Inflammatory macrophage treated with lipopolysaccharide for 1 hour (primary cell): ENCODE measurements at regions not wholly inside any gene's neighbourhood (a gene's known extent, or its start where the extent isn't known, plus 50 kb on each side); places are given as distances from the start of the nearest gene placed in this dataset.

ENCODE experiments used
- DNase-seq, 2 donors: peaks; one replicate each; pipeline ENCODE4 v3.0.0-alpha.2; 2020 to 2022

DNA sequence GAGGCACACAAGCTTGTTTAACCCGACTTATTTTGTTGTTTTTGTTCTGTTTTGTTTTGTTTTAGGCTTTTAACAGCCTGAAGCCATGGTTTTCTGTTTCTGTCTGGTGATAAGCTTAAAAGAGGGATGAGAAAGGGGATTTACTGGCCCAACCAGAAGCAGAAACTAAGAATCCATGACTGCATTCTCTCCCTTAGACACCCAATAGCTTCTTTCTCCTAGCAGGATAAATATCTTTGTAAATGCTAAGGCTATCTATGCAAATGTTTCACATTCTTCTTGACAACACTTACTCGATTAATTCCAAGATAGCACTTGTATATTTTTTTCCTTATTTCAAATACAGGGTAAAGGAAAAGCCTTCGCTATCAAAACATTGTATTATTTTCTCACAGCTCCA is 53.7 kb upstream of the SMAD1 start:
- DNase-seq: no peak

DNA sequence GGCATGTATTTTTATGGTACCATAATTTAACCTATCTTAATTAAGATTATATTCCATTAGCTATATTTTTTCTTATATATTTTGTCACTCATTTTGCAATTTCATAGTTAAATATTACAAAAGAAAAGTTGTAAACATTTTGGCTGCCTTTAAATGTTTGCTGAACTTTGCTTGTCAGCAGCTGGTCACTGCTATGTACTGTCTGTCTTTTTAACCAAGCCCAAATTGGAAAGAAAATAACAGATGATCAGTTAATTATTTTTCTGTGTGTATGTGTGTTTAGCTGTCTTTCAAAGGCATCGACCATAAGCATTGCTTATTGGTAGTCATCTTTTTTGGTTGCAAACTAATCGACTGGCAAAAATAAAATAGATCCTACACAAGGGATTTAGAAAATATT is 54.4 kb upstream of the SMAD1 start:
- no peak for DNase-seq

DNA sequence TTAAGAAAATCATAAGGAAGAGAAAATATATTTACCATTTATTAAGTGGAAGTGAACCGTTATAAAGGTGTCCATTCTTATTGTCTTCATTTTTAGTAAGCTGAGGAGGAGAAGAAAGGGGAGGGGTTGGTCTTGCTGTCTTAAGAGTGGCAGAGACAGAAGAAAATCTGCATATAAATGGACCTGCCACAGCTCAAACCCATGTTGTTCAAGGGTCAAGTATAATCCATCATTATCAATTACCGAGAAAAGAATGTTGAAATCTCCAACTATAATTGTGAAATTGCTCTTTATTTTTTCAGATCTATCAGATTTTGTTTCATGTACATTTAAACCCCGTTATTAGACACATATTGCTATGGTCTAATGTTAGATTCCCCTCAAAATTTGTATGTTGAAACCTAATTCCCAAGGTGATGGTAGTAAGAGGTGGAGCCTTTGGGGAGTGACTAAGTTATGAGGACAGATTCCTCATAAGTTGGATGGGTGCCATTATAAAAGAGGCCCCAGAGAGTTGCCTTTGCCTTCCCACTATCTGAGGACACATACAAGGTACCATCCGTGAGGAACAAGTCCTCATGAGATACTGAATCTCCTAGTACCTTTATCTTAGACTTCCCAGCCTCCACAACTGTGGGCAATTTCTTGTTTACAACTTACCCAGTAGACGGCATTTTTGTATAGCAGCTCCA is 58.5 kb upstream of the SMAD1 start:
- no peak for DNase-seq

DNA sequence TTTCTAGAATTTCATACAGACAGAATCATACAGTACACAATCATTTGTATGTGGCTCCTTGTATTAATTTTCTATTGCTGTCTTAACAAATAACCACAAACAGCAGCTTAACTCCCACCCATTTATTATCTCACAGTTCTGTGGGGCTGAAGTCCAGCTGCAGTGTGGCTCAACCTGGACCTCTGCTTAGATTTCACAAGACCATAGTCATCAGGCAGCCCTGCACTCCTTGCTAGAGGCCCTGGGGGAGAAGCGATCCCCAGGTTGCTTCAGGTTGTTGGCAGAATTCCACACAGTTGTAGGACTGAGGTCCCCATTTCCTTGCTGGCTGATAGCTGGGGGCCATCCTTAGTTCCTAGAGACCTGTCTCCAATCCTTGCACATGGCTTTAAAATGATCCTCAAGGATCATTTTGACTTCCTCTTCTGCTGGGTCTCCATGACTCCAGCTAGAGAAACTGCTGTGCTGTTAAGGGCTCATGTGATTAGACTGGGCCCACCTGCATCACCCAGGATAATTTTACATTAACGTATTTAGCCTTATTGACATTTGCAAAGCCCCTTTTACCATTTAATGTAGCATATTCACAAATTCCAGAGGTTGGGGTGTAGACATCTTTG is 60.9 kb upstream of the SMAD1 start:
- no peak for DNase-seq

DNA sequence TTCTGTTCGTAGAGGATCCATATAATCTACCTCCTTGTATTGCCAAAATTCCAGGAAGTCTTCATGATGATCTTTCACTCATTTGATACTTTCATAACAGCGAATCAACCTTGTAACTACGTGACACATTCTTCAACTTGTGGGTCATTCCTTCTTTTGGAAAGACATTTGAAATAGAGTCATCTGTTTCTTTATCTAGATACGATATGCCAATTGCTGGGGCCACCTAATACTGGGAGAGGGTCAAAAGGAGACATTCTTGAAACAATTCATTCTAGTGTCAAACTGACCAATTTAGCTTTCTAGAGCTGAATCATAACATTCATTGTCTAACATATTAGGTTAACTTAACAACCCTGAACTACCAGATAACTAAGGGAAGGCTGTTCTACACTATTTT is 62.9 kb upstream of the SMAD1 start:
- DNase-seq: no peak

DNA sequence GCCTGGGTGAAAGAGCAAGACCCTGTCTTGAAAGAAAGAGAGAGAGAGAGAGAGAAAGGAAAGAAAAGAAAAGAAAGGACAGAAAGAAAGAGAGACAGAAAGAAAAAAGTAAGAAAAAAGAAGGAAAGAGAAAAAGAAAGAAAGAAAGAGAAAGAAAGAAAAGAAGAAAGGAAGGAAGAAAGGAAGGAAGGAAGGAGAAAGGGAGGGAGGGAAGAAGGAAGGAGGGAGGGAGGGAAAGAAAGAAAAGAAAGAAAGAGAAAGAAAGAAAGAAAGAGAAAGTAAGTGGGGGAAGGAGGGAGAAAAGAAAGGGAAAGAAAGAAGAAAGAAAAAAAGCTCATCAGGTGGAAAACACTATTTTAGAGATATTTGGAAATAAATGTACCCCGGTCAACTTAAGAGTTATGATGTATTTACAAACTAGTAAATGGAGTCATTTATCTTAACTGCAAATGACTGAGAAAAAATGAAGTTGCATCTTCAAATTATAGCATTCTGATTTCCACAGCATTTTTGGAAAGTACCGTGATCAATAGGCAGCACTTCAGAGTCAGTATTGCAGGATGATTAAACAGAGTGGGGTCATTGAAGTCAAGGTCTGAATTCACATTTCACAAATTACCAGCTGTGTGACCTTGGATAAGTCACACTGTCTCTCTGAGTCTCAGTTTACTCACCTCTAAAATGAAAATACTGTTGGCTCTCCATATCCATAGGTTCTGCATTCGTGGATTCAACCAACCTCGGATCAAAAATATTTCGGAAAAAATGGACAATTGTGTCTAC is 64.1 kb upstream of the SMAD1 start:
- no peak for DNase-seq

DNA sequence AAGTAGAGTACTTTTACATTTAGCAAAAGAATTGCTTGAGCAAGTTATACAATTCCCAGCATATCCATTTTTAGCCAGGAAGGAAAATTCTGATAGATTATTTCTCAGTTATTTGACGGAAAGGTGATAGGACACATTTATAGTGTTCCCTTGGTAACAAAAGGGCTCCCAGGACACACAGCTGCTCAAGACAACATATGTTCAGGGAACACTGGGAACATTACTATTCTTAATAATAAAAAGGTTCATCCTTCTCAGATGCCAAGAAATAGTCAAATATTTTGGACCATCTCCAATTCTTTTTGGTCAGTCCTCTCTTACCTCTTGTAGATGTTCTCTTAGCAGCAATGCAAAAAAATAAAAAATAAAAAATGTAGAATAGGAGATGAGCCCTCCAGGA is 66.8 kb upstream of the SMAD1 start:
- DNase-seq: no peak

DNA sequence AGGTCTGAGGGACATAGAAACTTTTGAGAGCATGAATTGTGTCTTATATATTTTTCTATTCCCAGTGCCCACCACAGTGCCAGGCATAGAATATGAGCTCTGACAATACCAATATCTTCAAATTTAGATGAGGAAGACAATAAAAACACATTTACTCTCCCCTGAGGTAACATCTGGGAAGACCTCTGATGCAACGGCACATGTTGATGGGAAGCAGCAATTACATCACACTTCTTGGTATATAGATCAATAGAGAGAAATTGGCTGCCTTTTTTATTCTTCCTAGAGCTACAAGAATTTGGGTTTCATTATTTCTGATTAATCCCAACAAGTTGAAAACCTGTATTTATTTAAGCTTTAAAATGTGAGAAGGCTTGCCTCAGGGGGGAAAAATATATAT is 67.4 kb upstream of the SMAD1 start:
- DNase-seq: no peak

DNA sequence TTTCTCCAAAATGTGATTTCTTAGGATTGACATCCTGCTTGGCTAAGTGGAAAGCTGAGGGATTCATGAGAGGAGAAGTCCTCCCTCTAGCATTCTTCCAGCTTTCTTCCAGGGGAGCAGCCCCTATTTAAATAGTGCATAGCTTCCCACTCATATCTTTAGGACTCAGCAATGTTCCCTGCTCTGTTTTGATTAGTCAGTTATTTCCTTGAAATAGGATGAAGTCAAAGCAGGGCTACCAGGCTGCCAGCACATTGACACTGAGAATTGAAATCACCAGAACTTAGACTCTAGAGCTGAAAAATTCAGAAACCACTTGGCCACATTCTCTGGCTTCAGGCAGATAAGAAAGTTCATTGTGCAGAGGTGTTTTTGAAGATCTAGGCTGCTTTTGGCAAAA is 74.7 kb upstream of the SMAD1 start:
- no peak for DNase-seq

DNA sequence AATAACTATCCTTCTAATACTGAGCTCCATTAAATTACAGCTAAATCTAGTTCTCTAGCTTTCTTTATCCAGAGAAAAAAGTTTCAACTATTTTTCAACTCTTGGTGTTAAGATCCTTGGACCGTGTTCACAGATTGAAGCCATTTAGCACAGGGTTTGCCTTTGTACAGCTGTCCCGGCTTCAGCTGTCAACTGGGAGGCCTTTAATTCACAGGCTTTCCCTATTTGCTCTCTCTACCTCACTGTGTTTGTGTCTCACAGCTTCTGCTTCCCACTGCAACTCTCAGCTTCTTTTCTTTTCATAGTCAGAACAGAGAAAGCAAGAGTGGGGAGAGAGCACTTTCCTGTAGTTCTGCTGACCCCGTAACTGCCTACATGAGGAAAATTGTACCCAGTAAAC is 76.9 kb upstream of the SMAD1 start:
- no peak for DNase-seq

DNA sequence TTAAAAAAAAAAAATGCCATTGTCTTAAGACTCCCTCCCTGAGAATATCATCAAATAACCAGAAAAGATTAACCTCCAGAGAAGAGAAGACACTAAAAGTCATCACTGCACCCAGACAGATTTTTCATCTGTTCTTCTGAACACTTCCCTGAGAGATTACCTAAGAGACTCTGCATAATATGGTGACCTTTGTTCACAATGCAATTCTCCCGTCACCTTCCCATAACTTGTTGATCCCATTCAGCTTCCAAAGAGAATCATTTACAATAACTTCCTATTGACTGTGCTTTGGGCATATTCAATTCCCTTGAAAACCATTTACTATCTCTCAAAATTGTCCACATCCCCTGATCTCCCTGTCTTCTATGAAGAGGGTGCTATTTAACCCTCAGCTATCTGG is 85.1 kb upstream of the SMAD1 start:
- DNase-seq: no peak

DNA sequence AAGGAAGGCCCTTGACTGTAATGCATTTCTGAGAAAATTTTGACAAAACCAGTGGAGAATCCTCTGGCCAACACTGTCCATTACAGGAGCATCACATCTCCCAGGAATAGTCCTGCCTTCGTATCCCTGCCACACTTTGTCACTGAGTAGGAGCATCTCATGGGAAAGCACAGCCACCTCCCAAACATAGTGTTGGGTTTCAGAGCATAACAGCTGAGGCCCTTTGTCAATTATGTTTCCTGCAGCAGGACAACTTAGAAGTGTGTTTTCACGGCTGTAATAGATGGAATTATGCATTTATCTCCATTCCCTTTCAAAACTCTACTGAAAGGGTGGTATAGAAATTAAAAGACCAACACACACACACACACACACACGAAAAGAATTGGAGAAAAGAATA is 91.1 kb upstream of the SMAD1 start:
- no peak for DNase-seq

DNA sequence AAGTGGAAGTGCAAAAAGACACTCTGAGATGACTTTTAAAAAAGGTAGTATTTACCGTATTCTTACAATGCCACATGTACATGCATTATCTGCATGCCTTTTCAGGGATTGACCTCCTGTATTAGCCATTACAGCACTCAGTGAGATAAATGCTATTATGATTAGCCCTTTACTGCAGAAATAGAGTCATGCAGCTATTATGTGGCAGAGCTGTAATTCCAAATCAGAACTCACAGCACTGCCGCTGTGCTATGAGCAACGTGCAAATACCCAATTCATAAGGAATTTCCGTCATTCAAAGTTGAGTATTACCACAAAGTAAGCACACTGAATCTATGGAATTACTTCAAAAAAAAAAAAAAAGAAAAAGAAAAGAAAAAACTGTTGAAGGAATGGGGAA is 92.1 kb upstream of the SMAD1 start:
- DNase-seq: no peak

DNA sequence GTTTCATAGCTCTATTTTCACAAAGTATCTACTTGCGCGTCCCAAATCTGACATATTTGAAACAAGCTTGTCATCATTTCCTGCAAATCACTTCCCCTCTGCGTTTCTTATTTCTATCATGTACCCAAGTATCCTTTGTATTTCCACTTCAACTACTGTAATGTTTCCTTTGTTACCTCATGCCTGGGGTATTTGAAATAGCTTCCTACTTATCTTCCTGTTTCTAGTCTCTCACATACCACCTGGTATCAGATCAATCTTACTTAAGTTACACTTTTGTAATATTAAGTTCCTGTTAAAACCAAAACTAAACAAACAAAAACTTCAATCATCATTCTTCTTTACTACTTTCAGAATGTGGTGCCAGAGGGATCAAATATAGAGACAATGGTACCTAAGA is 93.6 kb upstream of the SMAD1 start:
- no peak for DNase-seq

DNA sequence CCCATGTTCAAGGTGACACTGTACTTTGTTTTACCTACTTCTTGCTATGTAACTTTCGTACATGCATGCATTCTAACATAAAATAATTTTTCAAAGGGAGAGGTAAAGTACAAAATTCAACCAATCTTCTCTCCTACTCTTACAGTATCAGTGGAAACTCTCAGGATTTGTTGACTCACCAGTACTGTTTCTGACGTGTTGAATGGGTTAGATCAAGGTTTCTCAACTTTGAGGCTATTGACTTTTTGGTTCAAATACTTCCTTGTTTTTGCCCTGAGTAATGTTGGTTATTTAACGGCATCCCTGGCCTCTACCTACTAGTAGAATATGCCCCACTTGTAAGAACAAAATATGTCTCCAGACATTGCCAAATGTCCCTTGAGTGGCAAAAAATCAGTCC is 94.6 kb upstream of the SMAD1 start:
- DNase-seq: no peak

DNA sequence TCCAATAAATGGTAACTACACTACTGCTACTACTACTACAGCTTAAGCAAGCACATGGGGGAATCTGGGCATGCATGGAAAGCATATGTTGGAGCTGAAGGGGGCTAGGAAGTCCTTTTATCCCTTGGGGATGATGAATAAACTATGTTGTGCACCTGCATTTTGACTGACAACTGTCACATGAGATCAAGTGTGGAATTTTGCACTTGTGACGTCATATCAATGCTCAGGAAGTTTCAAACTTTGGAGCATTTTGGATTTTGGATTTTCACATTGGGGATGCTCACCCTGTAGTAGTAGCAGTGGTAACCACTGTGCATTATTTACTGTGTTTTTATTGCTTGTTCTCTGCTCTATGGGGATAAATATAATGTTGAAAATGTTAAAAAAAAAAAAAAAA is 100.5 kb upstream of the SMAD1 start:
- DNase-seq: no peak

DNA sequence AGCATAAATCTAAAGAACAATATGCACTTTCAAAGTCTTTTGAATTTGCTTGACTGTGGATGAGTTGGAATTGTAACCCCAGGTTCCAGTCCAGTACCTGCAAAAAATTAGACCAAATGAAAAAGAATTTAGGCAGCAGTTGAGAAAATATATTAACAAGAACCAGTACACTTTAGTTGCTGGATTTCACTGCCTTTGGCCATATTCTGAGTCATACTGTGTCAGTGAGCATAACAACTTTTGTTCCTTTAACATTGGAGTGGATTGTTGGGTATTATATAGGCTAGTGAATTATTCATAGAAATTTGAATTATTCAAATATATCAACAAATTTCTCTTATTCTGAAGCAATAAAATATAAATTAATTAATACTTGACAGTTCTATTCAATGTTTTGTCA is 101.5 kb upstream of the SMAD1 start:
- DNase-seq: no peak

DNA sequence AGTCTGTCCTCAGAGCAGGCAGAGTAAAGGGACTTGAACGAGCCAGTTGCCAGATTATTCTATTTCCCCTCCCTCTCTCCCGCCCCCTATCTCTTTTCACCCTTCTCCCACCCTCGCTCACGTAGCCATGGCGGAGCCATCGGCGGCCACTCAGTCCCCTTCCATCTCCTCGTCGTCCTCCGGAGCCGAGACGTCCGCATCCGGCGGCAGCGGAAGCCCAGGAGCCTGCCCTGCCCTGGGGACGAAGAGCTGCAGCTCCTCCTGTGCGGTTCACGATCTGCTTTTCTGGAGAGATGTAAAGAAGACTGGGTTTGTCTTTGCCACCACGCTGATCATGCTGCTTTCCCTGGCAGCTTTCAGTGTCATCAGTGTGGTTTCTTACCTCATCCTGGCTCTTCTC is 106.2 kb upstream of the SMAD1 start:
- DNase-seq: no peak

DNA sequence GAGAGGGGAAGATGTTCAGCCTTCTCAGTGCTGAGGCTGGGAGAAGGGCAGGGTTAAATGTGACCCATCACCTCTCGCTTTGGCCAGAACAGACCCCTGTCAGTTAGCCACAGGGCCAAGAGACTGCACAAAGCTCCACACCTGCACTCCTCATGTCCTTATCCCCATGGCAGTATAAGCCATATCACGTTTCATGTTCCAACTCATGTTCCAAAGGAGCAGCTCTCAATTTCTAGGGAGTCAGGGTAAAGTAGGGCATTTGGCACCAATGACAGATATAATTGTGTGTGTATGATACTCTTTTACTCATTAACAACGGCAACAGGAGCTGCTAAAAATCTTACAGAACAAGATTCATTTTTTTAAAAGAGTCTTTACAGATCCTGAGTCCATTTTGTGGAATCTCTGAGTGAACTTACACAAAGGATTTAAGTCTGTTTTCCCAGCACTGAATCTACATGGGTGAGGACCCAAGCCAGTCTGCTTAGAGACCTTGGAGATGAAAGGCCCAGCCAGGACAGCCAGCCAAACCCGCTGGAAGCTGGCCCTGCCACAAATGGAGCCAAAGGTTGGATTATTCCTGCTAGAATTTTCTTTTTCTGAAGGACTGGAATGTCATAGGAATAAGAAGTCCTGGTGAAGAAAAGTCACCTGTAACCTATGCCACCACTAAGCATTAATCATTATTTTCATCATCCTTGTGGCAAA is 129.1 kb upstream of the SMAD1 start:
- no peak for DNase-seq

DNA sequence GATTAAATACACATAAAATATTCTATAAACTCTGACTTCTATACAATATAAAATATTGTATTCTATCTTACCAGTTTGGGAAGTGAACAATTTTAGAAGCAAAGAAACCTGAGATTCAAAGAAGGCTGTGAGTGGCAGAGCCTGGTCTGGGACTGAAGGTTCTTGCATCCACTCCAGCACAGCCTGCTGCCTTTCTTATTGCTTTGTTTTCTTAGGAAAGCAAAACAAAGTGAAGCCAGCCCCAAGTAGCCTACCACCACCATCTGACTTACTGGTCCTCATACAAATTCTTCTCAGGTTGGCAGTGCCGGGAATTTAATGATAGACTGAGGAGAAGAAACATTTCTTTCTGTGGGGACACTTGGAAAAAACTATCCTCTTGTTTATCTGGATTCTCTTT is 129.7 kb upstream of the SMAD1 start:
- no peak for DNase-seq

DNA sequence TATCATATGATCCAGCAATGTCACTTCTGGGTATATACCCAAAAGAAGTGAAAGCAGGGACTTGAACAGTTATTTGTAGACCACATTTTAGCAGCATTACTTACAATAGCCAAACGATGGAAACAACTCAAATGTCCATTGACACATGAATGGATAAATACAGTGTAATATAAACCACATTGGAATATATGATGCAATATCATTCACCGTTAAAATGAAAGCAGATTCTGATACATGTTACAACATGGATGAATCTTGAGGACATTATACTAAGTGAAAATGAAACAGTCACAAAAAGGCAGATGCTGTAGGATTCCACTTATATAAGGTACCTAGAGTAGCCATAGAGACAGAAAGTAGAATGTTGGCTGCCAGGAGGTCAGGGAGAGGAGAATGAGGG is 130.5 kb upstream of the SMAD1 start:
- no peak for DNase-seq

DNA sequence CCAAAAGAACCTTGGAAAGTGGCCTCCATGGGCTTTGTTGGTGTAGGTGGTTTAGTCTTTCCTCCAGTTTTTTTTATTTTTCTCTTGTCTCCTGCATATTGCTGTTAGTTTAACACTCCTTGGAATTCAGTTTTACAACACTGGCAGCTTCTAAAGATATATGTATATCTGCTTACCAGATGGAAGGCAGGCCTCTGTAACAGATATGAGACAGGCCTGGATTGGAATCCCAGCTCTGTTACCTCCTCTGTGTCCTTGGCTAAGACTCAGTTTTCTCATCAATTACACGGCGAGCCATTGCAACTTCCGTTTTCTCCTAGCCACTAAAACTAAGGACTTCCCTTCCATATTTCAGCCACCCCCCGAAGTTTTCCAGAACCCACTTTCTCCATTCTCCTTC is 133.4 kb upstream of the SMAD1 start:
- DNase-seq: no peak

DNA sequence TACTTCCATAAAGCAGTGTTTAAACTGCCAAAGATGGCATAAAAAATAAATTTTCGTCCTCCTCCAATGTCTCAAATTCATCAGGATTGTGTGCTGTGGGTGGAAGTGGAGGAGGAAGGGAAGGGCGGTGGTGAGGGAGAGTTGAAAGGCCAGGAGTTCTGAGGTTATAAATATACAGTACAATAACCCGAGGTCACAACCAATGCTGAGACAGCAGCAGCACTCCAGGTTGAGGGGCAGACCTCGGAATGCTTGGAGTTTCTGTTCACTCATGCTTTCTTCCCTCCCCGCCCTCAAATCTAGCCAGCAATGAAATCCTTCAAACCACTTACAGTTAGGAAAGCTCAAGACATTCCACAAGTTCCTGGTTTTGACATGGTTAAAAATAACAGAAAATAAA is 134.0 kb upstream of the SMAD1 start:
- DNase-seq: no peak

DNA sequence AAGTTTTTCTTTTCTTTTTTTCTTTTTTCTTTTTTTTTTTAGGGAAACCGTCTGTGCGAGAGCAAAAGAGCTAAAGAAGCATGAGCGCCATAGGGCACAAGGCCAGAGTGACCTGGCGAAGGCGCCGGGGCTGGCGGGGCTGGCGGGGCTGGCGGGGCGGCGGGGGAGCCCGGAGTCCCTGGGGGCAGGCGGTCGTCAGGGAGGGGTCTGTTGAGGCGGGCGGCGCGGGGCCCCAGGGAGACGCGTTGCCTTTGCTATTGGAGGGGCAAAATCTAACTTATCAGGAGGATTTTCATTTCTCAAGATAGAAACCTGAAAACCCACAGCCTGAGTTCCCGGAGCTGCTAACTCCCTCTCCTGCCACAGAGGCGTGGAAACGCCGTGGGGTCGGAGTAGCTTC is 135.6 kb upstream of the SMAD1 start:
- DNase-seq: no peak
